ENCODE measurements at regions not wholly inside any gene's neighbourhood (a gene's known extent, or its start where the extent isn't known, plus 50 kb on each side); places are given as distances from the start of the nearest gene placed in this dataset.

DNA sequence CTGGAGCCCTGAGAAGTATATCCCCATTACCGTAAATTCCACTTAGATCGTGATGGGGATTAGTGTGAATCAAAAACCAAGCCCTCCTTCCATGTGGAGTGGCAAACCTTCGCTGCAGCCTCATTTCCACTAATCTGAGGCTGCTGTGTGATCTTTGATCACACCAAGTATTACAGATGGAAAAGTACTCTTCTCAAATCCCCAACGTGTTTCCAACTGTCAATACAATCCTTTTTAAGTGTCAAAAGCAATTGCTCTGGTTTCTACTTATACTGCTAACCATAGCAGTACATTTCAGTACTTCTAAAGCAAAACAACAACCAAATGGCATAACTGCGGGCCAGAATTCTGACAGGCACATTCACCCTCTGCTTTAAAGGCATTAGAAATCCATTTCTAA, 307.7 kb upstream of the ADAMTS16 start:
- Histone ChIP-seq H3K27ac (ENCODE audit: low read depth, low read length) (no peak overlapping the region), H3K36me3 (ENCODE audit: insufficient read depth, low read length) (no peaks in the 10 kb centered on the region), H3K9me3 (ENCODE audit: low read length) (no peaks in the 10 kb centered on the region), H3K4me1 (ENCODE audit: insufficient read depth, low read length) (no peaks in the 10 kb centered on the region), H3K4me3 (ENCODE audit: low read depth in 1 of 2, low read length in 2 of 2) (no peak overlapping the region), H3K27me3 (ENCODE audit: control insufficient read depth in 1 of 2, insufficient read depth in 2 of 2, low read length in 2 of 2) (no peaks in the 10 kb centered on the region), H3K9ac (ENCODE audit: low read length) (no peak overlapping the region)

DNA sequence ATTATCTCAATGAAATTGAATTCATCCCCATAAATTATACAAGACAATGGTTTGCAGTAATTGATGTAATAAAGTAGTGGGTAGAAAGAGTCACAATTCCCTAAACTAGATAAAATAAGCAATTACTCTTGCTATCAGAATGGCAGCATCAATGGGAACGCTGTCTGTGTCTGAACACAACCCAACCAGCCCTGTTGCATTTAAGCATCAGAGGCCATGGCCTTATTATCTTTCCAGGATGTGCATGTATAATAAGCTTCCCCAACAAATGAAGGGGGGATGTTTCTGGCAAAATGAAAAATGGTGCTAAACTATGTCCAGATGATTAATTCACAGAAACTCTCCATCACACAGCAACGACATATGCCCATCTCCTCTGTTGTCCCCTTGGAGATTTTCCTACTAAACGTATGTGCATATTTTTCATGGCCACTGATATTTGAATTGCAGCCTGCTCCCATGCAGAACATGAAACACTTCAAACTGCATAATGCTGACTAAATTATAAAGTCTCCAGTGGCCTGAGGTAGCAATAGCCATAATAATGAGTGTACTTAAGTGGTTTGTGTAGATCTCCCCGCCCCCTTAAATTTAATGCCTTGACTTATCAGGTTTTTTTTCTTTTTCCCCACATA, 306.9 kb upstream of the ADAMTS16 start:
- Histone ChIP-seq H3K4me1 (ENCODE audit: insufficient read depth, low read length) (no peaks in the 10 kb centered on the region), H3K9ac (ENCODE audit: low read length) (no peak overlapping the region), H3K9me3 (ENCODE audit: low read length) (no peaks in the 10 kb centered on the region), H3K27ac (ENCODE audit: low read depth, low read length) (no peak overlapping the region), H3K4me3 (ENCODE audit: low read depth in 1 of 2, low read length in 2 of 2) (no peak overlapping the region), H3K36me3 (ENCODE audit: insufficient read depth, low read length) (no peaks in the 10 kb centered on the region), H3K27me3 (ENCODE audit: control insufficient read depth in 1 of 2, insufficient read depth in 2 of 2, low read length in 2 of 2) (no peaks in the 10 kb centered on the region)

DNA sequence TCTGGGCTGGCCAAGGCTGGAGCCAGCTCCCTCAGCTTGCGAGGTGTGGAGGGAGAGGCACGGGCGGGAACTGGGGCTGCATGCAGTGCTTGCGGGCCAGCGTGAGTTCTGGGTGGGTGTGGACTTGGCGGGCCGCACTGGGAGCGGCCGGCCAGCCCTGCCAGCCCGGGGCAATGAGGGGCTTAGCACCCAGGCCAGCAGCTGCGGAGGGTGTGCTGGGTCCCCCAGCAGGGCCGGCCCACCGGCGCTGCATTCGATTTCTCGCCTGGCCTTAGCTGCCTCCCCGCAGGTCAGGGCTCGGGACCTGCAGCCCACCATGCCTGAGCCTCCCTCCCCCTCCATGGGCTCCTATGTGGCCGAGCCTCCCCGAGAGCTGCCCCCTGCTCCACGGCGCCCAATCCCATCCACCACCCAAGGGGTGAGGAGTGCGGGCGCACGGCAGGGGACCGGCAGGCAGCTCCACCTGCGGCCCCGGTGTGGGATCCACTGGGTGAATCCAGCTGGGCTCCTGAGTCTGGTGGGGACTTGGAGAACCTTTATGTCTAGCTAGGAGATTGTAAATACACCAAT, 302.6 kb upstream of the ADAMTS16 start:
- H3K4me3 ChIP-seq (ENCODE audit: low read depth in 1 of 2, low read length in 2 of 2), result no peak overlapping the region

DNA sequence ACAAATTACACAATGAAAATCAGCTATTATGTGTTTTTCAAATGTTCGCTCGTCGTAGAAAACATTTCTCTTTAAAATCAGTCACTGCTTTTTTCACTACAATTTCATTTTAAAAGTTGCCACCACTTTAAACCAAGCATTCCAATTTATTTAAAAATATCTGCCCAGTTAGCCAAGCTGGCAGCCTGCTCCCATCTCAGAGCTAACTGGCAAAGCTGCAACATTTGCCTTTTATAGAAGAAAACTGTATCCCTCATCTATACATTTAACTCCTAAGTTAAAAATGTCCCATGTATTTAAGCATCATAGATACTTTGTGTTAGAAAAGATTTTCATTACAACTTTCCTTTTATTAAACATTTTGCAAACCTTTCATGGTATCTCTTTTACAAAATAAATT, 294.9 kb upstream of the ADAMTS16 start:
- Histone ChIP-seq H3K27ac (ENCODE audit: low read depth, low read length) (no peak overlapping the region), H3K9me3 (ENCODE audit: low read length) (no peaks in the 10 kb centered on the region), H3K4me3 (ENCODE audit: low read depth in 1 of 2, low read length in 2 of 2) (no peak overlapping the region), H3K4me1 (ENCODE audit: insufficient read depth, low read length) (no peaks in the 10 kb centered on the region), H3K36me3 (ENCODE audit: insufficient read depth, low read length) (no peaks in the 10 kb centered on the region), H3K27me3 (ENCODE audit: control insufficient read depth in 1 of 2, insufficient read depth in 2 of 2, low read length in 2 of 2) (no peaks in the 10 kb centered on the region), H3K9ac (ENCODE audit: low read length) (no peak overlapping the region)

More for the DNA sequence above, 302.6 kb upstream of the ADAMTS16 start:
- no peaks in the 10 kb centered on the region for H3K9me3 ChIP-seq (ENCODE audit: low read length)
- no peaks in the 10 kb centered on the region for H3K4me1 ChIP-seq (ENCODE audit: insufficient read depth, low read length)
- H3K27ac ChIP-seq (ENCODE audit: low read depth, low read length), result no peak overlapping the region
- H3K9ac ChIP-seq (ENCODE audit: low read length), result no peak overlapping the region
- no peaks in the 10 kb centered on the region for H3K27me3 ChIP-seq (ENCODE audit: control insufficient read depth in 1 of 2, insufficient read depth in 2 of 2, low read length in 2 of 2)
- H3K36me3 ChIP-seq (ENCODE audit: insufficient read depth, low read length), result no peaks in the 10 kb centered on the region

DNA sequence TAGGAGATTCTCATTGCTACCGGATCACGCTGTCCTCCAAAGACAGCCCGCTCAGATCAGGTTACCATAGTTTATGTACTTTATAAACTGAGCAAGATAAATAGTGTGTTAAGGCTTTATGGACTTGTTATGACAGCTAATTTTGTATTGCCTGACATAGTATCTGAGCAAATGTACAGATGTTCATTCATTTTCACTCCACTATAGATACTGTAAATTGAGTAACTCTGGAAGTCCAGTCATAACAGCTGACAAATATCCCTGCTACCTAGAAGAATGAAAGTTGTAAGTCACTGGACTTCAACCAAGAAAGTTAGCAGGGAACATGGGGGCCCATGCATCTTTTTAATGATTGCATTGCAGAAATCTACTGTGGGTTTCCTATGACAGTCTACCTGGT, 292.4 kb upstream of the ADAMTS16 start:
- Histone ChIP-seq H3K9ac (ENCODE audit: low read length) (no peak overlapping the region), H3K36me3 (ENCODE audit: insufficient read depth, low read length) (no peaks in the 10 kb centered on the region), H3K4me3 (ENCODE audit: low read depth in 1 of 2, low read length in 2 of 2) (no peak overlapping the region), H3K27me3 (ENCODE audit: control insufficient read depth in 1 of 2, insufficient read depth in 2 of 2, low read length in 2 of 2) (no peaks in the 10 kb centered on the region), H3K4me1 (ENCODE audit: insufficient read depth, low read length) (no peaks in the 10 kb centered on the region), H3K9me3 (ENCODE audit: low read length) (no peaks in the 10 kb centered on the region), H3K27ac (ENCODE audit: low read depth, low read length) (no peak overlapping the region)

DNA sequence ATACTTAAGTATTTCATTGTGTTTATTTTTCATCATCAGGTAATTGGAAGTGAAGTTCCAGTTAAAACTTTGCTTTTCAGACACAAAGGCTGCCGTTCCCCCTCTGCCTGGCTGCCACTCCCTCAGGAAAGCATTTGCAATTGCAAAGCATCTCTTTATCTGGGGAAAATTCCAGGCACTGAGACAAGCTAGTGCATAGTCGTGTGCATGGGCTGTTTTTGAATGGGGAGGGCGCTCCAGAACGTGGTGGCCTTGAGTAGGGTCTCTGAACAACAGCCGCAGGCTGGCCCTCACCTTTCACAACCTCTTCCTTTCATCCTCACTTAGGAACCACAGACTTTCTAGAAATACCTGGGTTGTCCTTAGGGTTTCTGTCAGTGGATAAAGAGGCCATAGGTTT, 285.1 kb upstream of the ADAMTS16 start:
- Histone ChIP-seq H3K9ac (ENCODE audit: low read length) (no peak overlapping the region), H3K36me3 (ENCODE audit: insufficient read depth, low read length) (no peaks in the 10 kb centered on the region), H3K4me3 (ENCODE audit: low read depth in 1 of 2, low read length in 2 of 2) (no peak overlapping the region), H3K27me3 (ENCODE audit: control insufficient read depth in 1 of 2, insufficient read depth in 2 of 2, low read length in 2 of 2) (no peaks in the 10 kb centered on the region), H3K4me1 (ENCODE audit: insufficient read depth, low read length) (no peaks in the 10 kb centered on the region), H3K9me3 (ENCODE audit: low read length) (no peaks in the 10 kb centered on the region), H3K27ac (ENCODE audit: low read depth, low read length) (no peak overlapping the region)

DNA sequence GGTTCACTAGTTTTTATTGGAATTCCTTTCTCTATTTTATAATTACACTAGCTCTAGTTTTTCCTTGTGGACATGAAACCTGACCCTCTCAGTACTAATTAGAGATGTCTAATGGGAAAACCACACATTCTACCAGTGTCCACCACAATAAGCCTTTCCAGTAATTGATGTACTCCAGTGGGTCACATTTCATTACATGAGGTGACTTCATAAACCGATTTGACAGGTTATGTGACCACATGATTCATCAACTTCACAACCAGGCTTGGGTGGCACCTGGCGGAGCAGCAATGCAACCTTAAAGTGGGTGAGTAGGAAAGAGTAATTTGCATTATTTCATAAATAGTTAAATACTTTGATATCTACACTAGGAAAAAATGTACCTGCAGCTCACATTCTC, 284.2 kb upstream of the ADAMTS16 start:
- Histone ChIP-seq H3K36me3 (ENCODE audit: insufficient read depth, low read length) (no peaks in the 10 kb centered on the region), H3K4me3 (ENCODE audit: low read depth in 1 of 2, low read length in 2 of 2) (no peak overlapping the region), H3K27me3 (ENCODE audit: control insufficient read depth in 1 of 2, insufficient read depth in 2 of 2, low read length in 2 of 2) (no peaks in the 10 kb centered on the region), H3K4me1 (ENCODE audit: insufficient read depth, low read length) (no peaks in the 10 kb centered on the region), H3K27ac (ENCODE audit: low read depth, low read length) (no peak overlapping the region), H3K9me3 (ENCODE audit: low read length) (no peaks in the 10 kb centered on the region), H3K9ac (ENCODE audit: low read length) (no peak overlapping the region)

DNA sequence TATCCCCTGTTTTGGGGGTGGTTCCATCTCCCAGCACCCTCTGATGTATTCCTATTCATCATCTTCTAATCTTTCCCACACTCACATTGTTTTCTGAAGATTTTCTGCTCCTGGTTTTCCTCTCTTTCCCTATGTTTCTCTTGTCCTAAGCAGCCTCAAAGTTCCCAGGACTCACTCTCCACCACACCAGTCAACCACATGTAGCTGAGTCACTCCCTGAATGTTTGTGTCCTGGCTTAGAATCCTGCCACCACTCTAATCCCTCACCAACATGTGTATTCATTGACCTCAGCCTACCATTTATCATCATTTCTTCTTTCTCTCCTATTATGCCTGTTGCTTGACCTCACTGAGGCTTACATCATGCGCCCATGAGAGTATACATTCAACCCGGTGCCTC, 282.4 kb upstream of the ADAMTS16 start:
- Histone ChIP-seq H3K9me3 (ENCODE audit: low read length) (no peaks in the 10 kb centered on the region), H3K4me3 (ENCODE audit: low read depth in 1 of 2, low read length in 2 of 2) (no peak overlapping the region), H3K27ac (ENCODE audit: low read depth, low read length) (no peak overlapping the region), H3K27me3 (ENCODE audit: control insufficient read depth in 1 of 2, insufficient read depth in 2 of 2, low read length in 2 of 2) (no peaks in the 10 kb centered on the region), H3K4me1 (ENCODE audit: insufficient read depth, low read length) (no peaks in the 10 kb centered on the region), H3K9ac (ENCODE audit: low read length) (no peak overlapping the region), H3K36me3 (ENCODE audit: insufficient read depth, low read length) (no peaks in the 10 kb centered on the region)

DNA sequence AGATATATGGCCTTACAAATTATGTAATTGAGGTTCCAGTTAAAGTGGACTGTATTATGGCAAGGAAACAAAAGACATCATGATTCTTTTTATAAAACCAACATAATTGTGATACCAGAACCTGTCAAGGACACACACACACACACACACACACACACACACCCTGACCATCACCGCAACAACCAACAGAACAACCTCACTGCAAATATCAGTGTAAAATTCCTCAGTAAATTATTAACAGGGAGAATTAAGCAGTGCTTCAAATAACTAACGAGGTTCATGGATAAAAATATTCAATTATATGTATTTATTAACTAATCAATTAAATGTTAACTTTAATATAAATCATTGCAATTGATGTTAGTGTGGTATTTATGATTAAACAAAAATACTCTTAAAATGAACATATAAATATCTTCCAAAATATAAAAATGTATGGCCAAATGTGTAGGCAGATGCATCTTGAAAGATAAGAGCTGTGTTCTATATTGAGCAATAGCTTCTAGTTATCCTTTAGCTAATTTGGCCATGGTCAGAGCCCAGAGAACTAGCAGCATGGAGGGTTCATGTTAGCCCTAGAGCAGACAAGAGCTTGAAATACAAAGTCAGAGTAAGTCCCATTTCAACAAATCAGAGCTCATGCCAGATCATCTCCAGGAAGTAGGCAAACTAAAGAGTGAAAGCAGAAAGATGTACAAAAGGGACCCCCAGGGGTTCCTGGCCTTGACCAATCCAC, 280.5 kb upstream of the ADAMTS16 start:
- H3K9ac ChIP-seq (ENCODE audit: low read length), result no peak overlapping the region
- no peak overlapping the region for H3K27ac ChIP-seq (ENCODE audit: low read depth, low read length)
- no peaks in the 10 kb centered on the region for H3K4me1 ChIP-seq (ENCODE audit: insufficient read depth, low read length)
- no peak overlapping the region for H3K4me3 ChIP-seq (ENCODE audit: low read depth in 1 of 2, low read length in 2 of 2)
- no peaks in the 10 kb centered on the region for H3K27me3 ChIP-seq (ENCODE audit: control insufficient read depth in 1 of 2, insufficient read depth in 2 of 2, low read length in 2 of 2)
- H3K9me3 ChIP-seq (ENCODE audit: low read length), result no peaks in the 10 kb centered on the region
- no peaks in the 10 kb centered on the region for H3K36me3 ChIP-seq (ENCODE audit: insufficient read depth, low read length)

DNA sequence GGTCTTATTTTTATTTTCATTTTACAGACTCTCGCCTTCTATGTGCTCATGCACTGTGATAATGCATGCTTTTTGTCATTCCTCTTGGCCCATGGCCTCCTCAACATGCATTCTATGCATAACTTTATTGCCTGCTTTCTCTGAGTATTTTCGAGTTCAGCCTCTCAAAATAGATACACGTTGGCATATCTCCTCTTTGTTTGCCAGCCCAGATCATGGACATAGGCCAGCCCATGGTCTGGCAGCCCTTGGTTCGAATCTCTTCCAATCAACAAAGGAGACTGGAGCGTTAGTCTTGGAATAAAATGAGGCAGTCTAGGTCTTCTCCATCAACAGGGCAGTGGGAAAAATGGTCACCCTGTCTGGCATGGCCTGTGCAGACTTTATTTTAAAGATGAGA, 279.5 kb upstream of the ADAMTS16 start:
- no peak overlapping the region for H3K27ac ChIP-seq (ENCODE audit: low read depth, low read length)
- H3K4me3 ChIP-seq (ENCODE audit: low read depth in 1 of 2, low read length in 2 of 2), result no peak overlapping the region
- H3K9ac ChIP-seq (ENCODE audit: low read length), result no peak overlapping the region
- H3K27me3 ChIP-seq (ENCODE audit: control insufficient read depth in 1 of 2, insufficient read depth in 2 of 2, low read length in 2 of 2), result no peaks in the 10 kb centered on the region
- no peaks in the 10 kb centered on the region for H3K36me3 ChIP-seq (ENCODE audit: insufficient read depth, low read length)
- no peaks in the 10 kb centered on the region for H3K9me3 ChIP-seq (ENCODE audit: low read length)
- H3K4me1 ChIP-seq (ENCODE audit: insufficient read depth, low read length), result no peaks in the 10 kb centered on the region

DNA sequence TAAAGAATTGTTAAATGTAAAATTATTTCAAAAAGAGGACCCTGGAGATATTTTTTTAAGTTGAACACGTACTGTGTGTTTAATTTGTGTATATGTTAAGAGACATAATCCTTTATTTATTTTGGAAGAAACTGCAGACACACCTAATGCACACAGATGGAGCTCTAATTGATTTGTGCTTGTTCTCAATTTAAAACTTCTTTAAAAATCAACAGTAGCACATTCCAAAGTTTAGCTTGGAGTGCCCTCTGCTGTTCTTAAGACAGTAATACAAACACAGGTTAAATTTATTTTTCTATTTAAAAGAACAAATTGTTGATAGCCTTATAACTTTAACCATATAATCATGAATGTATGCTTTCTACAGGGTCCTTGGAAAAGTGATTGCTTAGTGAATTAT, 277.6 kb upstream of the ADAMTS16 start:
- Histone ChIP-seq H3K27ac (ENCODE audit: low read depth, low read length) (no peak overlapping the region), H3K27me3 (ENCODE audit: control insufficient read depth in 1 of 2, insufficient read depth in 2 of 2, low read length in 2 of 2) (no peaks in the 10 kb centered on the region), H3K4me1 (ENCODE audit: insufficient read depth, low read length) (no peaks in the 10 kb centered on the region), H3K9ac (ENCODE audit: low read length) (no peak overlapping the region), H3K9me3 (ENCODE audit: low read length) (no peaks in the 10 kb centered on the region), H3K36me3 (ENCODE audit: insufficient read depth, low read length) (no peaks in the 10 kb centered on the region), H3K4me3 (ENCODE audit: low read depth in 1 of 2, low read length in 2 of 2) (no peak overlapping the region)

Data from muscle layer of colon (tissue), 2 donors.